Astrocyte (in vitro differentiated cells and primary cell): ENCODE measurements at regions not wholly inside any gene's neighbourhood (a gene's known extent, or its start where the extent isn't known, plus 50 kb on each side); places are given as distances from the start of the nearest gene placed in this dataset.

Experiments used
- DNase-seq: peaks from one replicate; pipeline ENCODE4 v3.0.0-alpha.2; 2010; ENCODE audit warnings: low read depth
- FAIRE-seq: peaks from 2 replicates; lab custom pipeline; 2011; peaks lifted over from hg19 to GRCh38; lab: Jason Lieb, UNC
- H2AFZ ChIP-seq: 2 replicates; pipeline ENCODE4 v1.6.0; 2012; ENCODE audit warnings: low read depth, low read length, inconsistent platforms
- H3K27ac ChIP-seq: 2 replicates; pipeline ENCODE4 v1.5.1; 2011; ENCODE audit warnings: low read depth, low read length, inconsistent platforms
- H3K27me3 ChIP-seq: 2 replicates; pipeline ENCODE4 v1.6.0; 2011; ENCODE audit warnings: low read length, inconsistent platforms; ENCODE audit not compliant: insufficient read depth
- H3K36me3 ChIP-seq: 2 replicates; pipeline ENCODE4 v1.5.1; 2011; ENCODE audit warnings: low read length, inconsistent platforms; ENCODE audit not compliant: insufficient read depth
- H3K4me1 ChIP-seq: 2 replicates; pipeline ENCODE4 v1.5.1; 2011; ENCODE audit warnings: low read length, inconsistent platforms; ENCODE audit not compliant: insufficient read depth
- H3K4me2 ChIP-seq: 2 replicates; pipeline ENCODE4 v1.6.0; 2012; ENCODE audit warnings: low read length, inconsistent platforms
- H3K4me3 ChIP-seq: 2 replicates; pipeline ENCODE4 v1.5.1; 2011; ENCODE audit warnings: low read depth, mild to moderate bottlenecking, low read length, inconsistent platforms; ENCODE audit not compliant: insufficient read depth
- H3K79me2 ChIP-seq: 2 replicates; pipeline ENCODE4 v1.6.0; 2012; ENCODE audit warnings: mild to moderate bottlenecking, low read length, inconsistent platforms; ENCODE audit not compliant: insufficient read depth
- H3K9ac ChIP-seq: 2 replicates; pipeline ENCODE4 v1.6.0; 2012; ENCODE audit warnings: mild to moderate bottlenecking, low read length, inconsistent platforms
- H3K9me3 ChIP-seq: 2 replicates; pipeline ENCODE4 v1.5.1; 2012; ENCODE audit warnings: low read depth, mild to moderate bottlenecking, low read length, inconsistent platforms; ENCODE audit not compliant: insufficient read depth
- H4K20me1 ChIP-seq: 2 replicates; pipeline ENCODE4 v1.6.0; 2012; ENCODE audit warnings: low read length, inconsistent platforms; ENCODE audit not compliant: insufficient read depth
- H3K27ac Mint-ChIP-seq: one replicate; pipeline ENCODE4 v1.8.0; 2021; ENCODE audit warnings: mild to moderate bottlenecking, mixed read lengths; ENCODE audit not compliant: unreplicated experiment
- H3K27me3 Mint-ChIP-seq: one replicate; pipeline ENCODE4 v1.8.0; 2021; ENCODE audit warnings: low read depth, mixed read lengths; ENCODE audit not compliant: unreplicated experiment
- H3K36me3 Mint-ChIP-seq: one replicate; pipeline ENCODE4 v1.8.0; 2021; ENCODE audit warnings: low read depth, mixed read lengths; ENCODE audit not compliant: unreplicated experiment
- H3K4me1 Mint-ChIP-seq: one replicate; pipeline ENCODE4 v1.8.0; 2021; ENCODE audit warnings: low read depth, mixed read lengths; ENCODE audit not compliant: unreplicated experiment
- H3K4me3 Mint-ChIP-seq: one replicate; pipeline ENCODE4 v1.8.0; 2021; ENCODE audit warnings: mild to moderate bottlenecking, moderate library complexity, mixed read lengths; ENCODE audit not compliant: unreplicated experiment
- H3K9me3 Mint-ChIP-seq: one replicate; pipeline ENCODE4 v1.8.0; 2021; ENCODE audit warnings: mild to moderate bottlenecking, mixed read lengths; ENCODE audit not compliant: unreplicated experiment
- EZH2 ChIP-seq: IDR thresholded peaks from 2 replicates; pipeline ENCODE4 v1.6.1; 2012; ENCODE audit warnings: mild to moderate bottlenecking, low read length, inconsistent platforms; ENCODE audit not compliant: insufficient read depth
- TF ChIP-seq, protein P1 (sequence below): IDR thresholded peaks from 2 replicates; pipeline ENCODE4 v1.5.1; 2011; ENCODE audit warnings: low read depth, mild to moderate bottlenecking, inconsistent platforms, low read length, moderate library complexity; ENCODE audit not compliant: insufficient read depth

- Histone ChIP-seq H4K20me1 (no peaks in the 10 kb centered on the region), H3K4me3 (no peak overlapping the region), H3K4me2 (no peak overlapping the region), H3K9ac (no peak overlapping the region), H2AFZ (no peak overlapping the region), H3K36me3 (no peaks in the 10 kb centered on the region), H3K4me1 (no peaks in the 10 kb centered on the region), H3K79me2 (no peaks in the 10 kb centered on the region), H3K9me3 (no peaks in the 10 kb centered on the region), H3K27me3 (no peaks in the 10 kb centered on the region), H3K27ac (no peak overlapping the region)
- Mint-ChIP-seq H3K27ac (no peak overlapping the region), H3K4me1 (no peaks in the 10 kb centered on the region), H3K9me3 (peaks cover 2% of the 10 kb centered on the region), H3K4me3 (no peak overlapping the region), H3K27me3 (no peaks in the 10 kb centered on the region), H3K36me3 (no peaks in the 10 kb centered on the region)
- TF ChIP-seq EZH2 = no peak
- TF ChIP-seq, protein P1, sequence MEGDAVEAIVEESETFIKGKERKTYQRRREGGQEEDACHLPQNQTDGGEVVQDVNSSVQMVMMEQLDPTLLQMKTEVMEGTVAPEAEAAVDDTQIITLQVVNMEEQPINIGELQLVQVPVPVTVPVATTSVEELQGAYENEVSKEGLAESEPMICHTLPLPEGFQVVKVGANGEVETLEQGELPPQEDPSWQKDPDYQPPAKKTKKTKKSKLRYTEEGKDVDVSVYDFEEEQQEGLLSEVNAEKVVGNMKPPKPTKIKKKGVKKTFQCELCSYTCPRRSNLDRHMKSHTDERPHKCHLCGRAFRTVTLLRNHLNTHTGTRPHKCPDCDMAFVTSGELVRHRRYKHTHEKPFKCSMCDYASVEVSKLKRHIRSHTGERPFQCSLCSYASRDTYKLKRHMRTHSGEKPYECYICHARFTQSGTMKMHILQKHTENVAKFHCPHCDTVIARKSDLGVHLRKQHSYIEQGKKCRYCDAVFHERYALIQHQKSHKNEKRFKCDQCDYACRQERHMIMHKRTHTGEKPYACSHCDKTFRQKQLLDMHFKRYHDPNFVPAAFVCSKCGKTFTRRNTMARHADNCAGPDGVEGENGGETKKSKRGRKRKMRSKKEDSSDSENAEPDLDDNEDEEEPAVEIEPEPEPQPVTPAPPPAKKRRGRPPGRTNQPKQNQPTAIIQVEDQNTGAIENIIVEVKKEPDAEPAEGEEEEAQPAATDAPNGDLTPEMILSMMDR = no peak
- FAIRE-seq (no peak), DNase-seq (no peak)
Observed at GRCh38 chr14:83923842-83924241, 1606.1 kb upstream of the FLRT2 start.

GRCh38 chr14:83924259-83924658 is 1605.7 kb upstream of the FLRT2 start:
- H3K9me3 Mint-ChIP-seq = peaks cover 2% of the 10 kb centered on the region
- Histone ChIP-seq H3K4me2 (no peak overlapping the region), H3K36me3 (no peaks in the 10 kb centered on the region), H3K4me1 (no peaks in the 10 kb centered on the region), H3K4me3 (no peak overlapping the region), H3K79me2 (no peaks in the 10 kb centered on the region), H3K27me3 (no peaks in the 10 kb centered on the region), H3K9ac (no peak overlapping the region), H3K9me3 (no peaks in the 10 kb centered on the region), H2AFZ (no peak overlapping the region), H3K27ac (no peak overlapping the region), H4K20me1 (no peaks in the 10 kb centered on the region)
- H3K27me3 Mint-ChIP-seq = no peaks in the 10 kb centered on the region
- FAIRE-seq = no peak
- no peak overlapping the region for H3K4me3 Mint-ChIP-seq
- H3K4me1 Mint-ChIP-seq = no peaks in the 10 kb centered on the region
- no peak for DNase-seq
- H3K27ac Mint-ChIP-seq = no peak overlapping the region
- no peaks in the 10 kb centered on the region for H3K36me3 Mint-ChIP-seq
- TF ChIP-seq, protein P1 = no peak
- TF ChIP-seq EZH2 = no peak

GRCh38 chr14:83940253-83940652 is 1589.7 kb upstream of the FLRT2 start:
- no peaks in the 10 kb centered on the region for H3K9me3 ChIP-seq
- Mint-ChIP-seq H3K27ac (no peak overlapping the region), H3K4me3 (no peak overlapping the region), H3K27me3 (no peaks in the 10 kb centered on the region), H3K4me1 (no peaks in the 10 kb centered on the region), H3K9me3 (peaks cover 13% of the 10 kb centered on the region), H3K36me3 (no peaks in the 10 kb centered on the region)
- no peaks in the 10 kb centered on the region for H3K4me1 ChIP-seq
- H3K4me2 ChIP-seq = no peak overlapping the region
- H3K79me2 ChIP-seq = no peaks in the 10 kb centered on the region
- no peak overlapping the region for H2AFZ ChIP-seq
- no peak overlapping the region for H3K9ac ChIP-seq
- no peak for TF ChIP-seq EZH2
- TF ChIP-seq, protein P1 = no peak
- H3K27ac ChIP-seq = no peak overlapping the region
- DNase-seq (no peak), FAIRE-seq (no peak)
- H3K4me3 ChIP-seq = no peak overlapping the region
- H3K27me3 ChIP-seq = no peaks in the 10 kb centered on the region
- no peaks in the 10 kb centered on the region for H4K20me1 ChIP-seq
- H3K36me3 ChIP-seq = no peaks in the 10 kb centered on the region
